Esophagus muscularis mucosa (tissue), 4 donors: ENCODE measurements at regions not wholly inside any gene's neighbourhood (a gene's known extent, or its start where the extent isn't known, plus 50 kb on each side); places are given as distances from the start of the nearest gene placed in this dataset.

ENCODE experiments used
- DNase-seq: peaks from one replicate; pipeline ENCODE4 v3.0.0-alpha.2; 2017; ENCODE audit errors: extremely low spot score
- H3K27ac ChIP-seq, 4 donors: fragments of 200-600 bp; sonication (generic); replicated peaks in 1 of 4; 1 replicate in 3 of 4; 2 replicates in 1 of 4; pipeline ENCODE4 v1.5.1; 2016 to 2019; ENCODE audit warnings: mild to moderate bottlenecking in 1 of 4
- H3K27me3 ChIP-seq, 4 donors: fragments of 200-600 bp; sonication (generic); one replicate each; pipeline versions ENCODE4 v1.5.1 to v1.6.0; 2016 to 2019
- H3K36me3 ChIP-seq, 4 donors: fragments of 200-600 bp; sonication (generic); one replicate each; pipeline ENCODE4 v1.5.1; 2016 to 2019
- H3K4me1 ChIP-seq, 4 donors: fragments of 200-600 bp; sonication (generic); one replicate each; pipeline ENCODE4 v1.5.1; 2016 to 2019
- H3K4me3 ChIP-seq, 4 donors: fragments of 200-600 bp; sonication (generic); 1 replicate in 2 of 4; 2 replicates in 2 of 4; pipeline ENCODE4 v1.5.1; 2016 to 2019; ENCODE audit warnings: mild to moderate bottlenecking in 4 of 4, moderate library complexity in 1 of 4
- H3K9me3 ChIP-seq, 4 donors: fragments of 200-600 bp; sonication (generic); 1 replicate in 3 of 4; 2 replicates in 1 of 4; pipeline ENCODE4 v1.5.1; 2016 to 2019
- EP300 ChIP-seq: sonication (generic); formaldehyde crosslinking; IDR thresholded peaks from one replicate; pipeline ENCODE4 v1.6.1; 2017; ENCODE audit warnings: antibody characterized with exemption
- POLR2A ChIP-seq: fragments of 450-650 bp; IDR thresholded peaks from one replicate; pipeline ENCODE4 v1.6.1; 2017; ENCODE audit warnings: antibody characterized with exemption, moderate library complexity, mild to moderate bottlenecking, low read depth
- POLR2AphosphoS5 ChIP-seq, 2 donors: sonication (generic); formaldehyde crosslinking; IDR thresholded peaks; one replicate each; pipeline ENCODE4 v1.6.1; 2017; ENCODE audit warnings: antibody characterized with exemption in 2 of 2
- WGBS: methylation state at CpG from one replicate; pipeline ENCODE4 v1.1.5; 2018; 5-methylcytosine and 5-hydroxymethylcytosine counted together
- intact Hi-C: fragments of 100-400 bp; cut with DNase I; formaldehyde crosslinking; loops from one replicate; pipeline ENCODE4 v1.15.1; 2023
- TF ChIP-seq, protein P1 (sequence below), 3 experiments: fragments of 200-600 bp in 2 of 3; fragments of 450-650 bp in 1 of 3; sonication (generic) in 2 of 3; IDR thresholded peaks; one replicate each; pipeline ENCODE4 v1.5.1; 2017 to 2019; ENCODE audit warnings: antibody characterized with exemption in 3 of 3, mild to moderate bottlenecking in 2 of 3, moderate library complexity in 1 of 3

GRCh38 chr13:85277748-85278147 is 521.5 kb downstream of the SLITRK6 start:
- WGBS = 84% methylated on average over 1 of the region's 1 CpG
- TF ChIP-seq EP300 (no peak), POLR2AphosphoS5 (IDR thresholded peaks at IDR 0.05) (no peak), POLR2A (no peak)
- TF ChIP-seq, protein P1, sequence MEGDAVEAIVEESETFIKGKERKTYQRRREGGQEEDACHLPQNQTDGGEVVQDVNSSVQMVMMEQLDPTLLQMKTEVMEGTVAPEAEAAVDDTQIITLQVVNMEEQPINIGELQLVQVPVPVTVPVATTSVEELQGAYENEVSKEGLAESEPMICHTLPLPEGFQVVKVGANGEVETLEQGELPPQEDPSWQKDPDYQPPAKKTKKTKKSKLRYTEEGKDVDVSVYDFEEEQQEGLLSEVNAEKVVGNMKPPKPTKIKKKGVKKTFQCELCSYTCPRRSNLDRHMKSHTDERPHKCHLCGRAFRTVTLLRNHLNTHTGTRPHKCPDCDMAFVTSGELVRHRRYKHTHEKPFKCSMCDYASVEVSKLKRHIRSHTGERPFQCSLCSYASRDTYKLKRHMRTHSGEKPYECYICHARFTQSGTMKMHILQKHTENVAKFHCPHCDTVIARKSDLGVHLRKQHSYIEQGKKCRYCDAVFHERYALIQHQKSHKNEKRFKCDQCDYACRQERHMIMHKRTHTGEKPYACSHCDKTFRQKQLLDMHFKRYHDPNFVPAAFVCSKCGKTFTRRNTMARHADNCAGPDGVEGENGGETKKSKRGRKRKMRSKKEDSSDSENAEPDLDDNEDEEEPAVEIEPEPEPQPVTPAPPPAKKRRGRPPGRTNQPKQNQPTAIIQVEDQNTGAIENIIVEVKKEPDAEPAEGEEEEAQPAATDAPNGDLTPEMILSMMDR (IDR thresholded peaks at IDR 0.05) = no peak
- no peak for DNase-seq
- Histone ChIP-seq H3K27ac (no peak overlapping the region), H3K9me3 (no peaks in the 10 kb centered on the region), H3K27me3 (no peaks in the 10 kb centered on the region), H3K4me3 (no peak overlapping the region), H3K36me3 (no peaks in the 10 kb centered on the region), H3K4me1 (no peaks in the 10 kb centered on the region)
- intact Hi-C loops = no loop called here

GRCh38 chr13:85266771-85267170 is 532.4 kb downstream of the SLITRK6 start:
- TF ChIP-seq POLR2AphosphoS5 (IDR thresholded peaks at IDR 0.05) (no peak), EP300 (no peak), POLR2A (no peak)
- TF ChIP-seq, protein P1 (IDR thresholded peaks at IDR 0.05) = no peak
- no peaks in the 10 kb centered on the region for H3K9me3 ChIP-seq
- H3K27ac ChIP-seq = no peak overlapping the region
- H3K4me1 ChIP-seq = no peaks in the 10 kb centered on the region
- 52% methylated on average over 2 of the region's 2 CpGs for WGBS
- no peaks in the 10 kb centered on the region for H3K36me3 ChIP-seq
- DNase-seq = no peak
- H3K27me3 ChIP-seq = no peaks in the 10 kb centered on the region
- intact Hi-C loops = no loop called here
- H3K4me3 ChIP-seq = no peak overlapping the region

DNA sequence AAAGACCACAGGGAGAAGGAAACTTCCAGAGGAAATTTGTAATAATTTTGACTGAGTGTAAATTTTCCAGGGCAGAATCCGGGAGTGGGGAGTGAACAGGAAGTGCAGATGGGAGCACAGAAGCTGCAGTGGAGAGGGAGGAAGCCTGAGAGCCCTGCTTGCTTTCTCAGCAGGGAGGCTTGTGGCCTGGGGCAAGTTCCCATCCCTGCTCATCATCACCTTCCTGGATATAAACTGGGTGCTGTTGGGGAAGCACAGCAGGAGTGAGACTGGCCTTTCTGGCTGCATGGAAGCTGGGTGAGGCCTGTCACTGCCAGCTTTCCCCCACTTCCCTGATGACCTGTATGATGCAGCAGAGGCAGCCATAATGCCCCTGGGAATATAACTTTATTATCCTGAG is 532.9 kb downstream of the SLITRK6 start:
- H3K4me3 ChIP-seq = no peak overlapping the region
- H3K9me3 ChIP-seq = no peaks in the 10 kb centered on the region
- WGBS = 50% methylated on average over 1 of the region's 1 CpG
- no peak for DNase-seq
- intact Hi-C loops = no loop called here
- H3K36me3 ChIP-seq = no peaks in the 10 kb centered on the region
- no peaks in the 10 kb centered on the region for H3K27me3 ChIP-seq
- H3K27ac ChIP-seq = no peak overlapping the region
- TF ChIP-seq, protein P1 (IDR thresholded peaks at IDR 0.05) = no peak
- no peak for TF ChIP-seq POLR2AphosphoS5 (IDR thresholded peaks at IDR 0.05)
- TF ChIP-seq POLR2A = no peak
- TF ChIP-seq EP300 = no peak
- no peaks in the 10 kb centered on the region for H3K4me1 ChIP-seq

GRCh38 chr13:85265296-85265695 is 533.9 kb downstream of the SLITRK6 start:
- intact Hi-C loops = no loop called here
- H3K27me3 ChIP-seq = no peaks in the 10 kb centered on the region
- WGBS = 94% methylated on average over 3 of the region's 3 CpGs
- H3K4me1 ChIP-seq = no peaks in the 10 kb centered on the region
- no peak overlapping the region for H3K4me3 ChIP-seq
- TF ChIP-seq, protein P1 (IDR thresholded peaks at IDR 0.05) = no peak
- no peak for TF ChIP-seq POLR2A
- no peak for TF ChIP-seq EP300
- TF ChIP-seq POLR2AphosphoS5 (IDR thresholded peaks at IDR 0.05) = no peak
- no peak for DNase-seq
- no peaks in the 10 kb centered on the region for H3K36me3 ChIP-seq
- H3K9me3 ChIP-seq = no peaks in the 10 kb centered on the region
- H3K27ac ChIP-seq = no peak overlapping the region

GRCh38 chr13:85262499-85262898 is 536.7 kb downstream of the SLITRK6 start:
- DNase-seq = no peak
- Histone ChIP-seq H3K27me3 (no peaks in the 10 kb centered on the region), H3K4me3 (no peak overlapping the region), H3K36me3 (no peaks in the 10 kb centered on the region), H3K9me3 (no peaks in the 10 kb centered on the region), H3K27ac (no peak overlapping the region), H3K4me1 (no peaks in the 10 kb centered on the region)
- TF ChIP-seq POLR2AphosphoS5 (IDR thresholded peaks at IDR 0.05) (no peak), EP300 (no peak), POLR2A (no peak)
- TF ChIP-seq, protein P1 (IDR thresholded peaks at IDR 0.05) = no peak
- 89% methylated on average over 2 of the region's 2 CpGs for WGBS
- intact Hi-C loops = no loop called here
